ENCODE measurements at regions not wholly inside any gene's neighbourhood (a gene's known extent, or its start where the extent isn't known, plus 50 kb on each side); places are given as distances from the start of the nearest gene placed in this dataset.

DNA sequence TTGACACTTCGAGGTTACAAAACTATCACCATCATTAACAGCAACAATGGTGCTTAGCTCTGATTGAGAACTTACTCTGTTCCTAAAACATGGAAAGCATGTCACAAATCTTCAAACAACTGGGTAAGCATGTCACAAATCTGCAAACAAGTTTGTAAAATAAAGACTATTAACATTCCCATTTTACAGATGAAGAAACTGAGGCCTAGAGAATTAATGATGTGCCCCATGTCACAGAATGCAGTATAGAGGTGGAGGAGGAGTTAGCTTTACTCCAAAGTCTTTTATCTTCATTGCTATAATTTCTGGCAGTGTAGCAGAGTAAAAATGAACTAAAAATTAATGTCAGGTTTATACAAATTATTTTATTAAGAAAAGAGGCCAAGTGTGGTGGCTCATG is 73.4 kb downstream of the NR2F2 start:
- no peaks in the 10 kb centered on the region for H3K79me2 ChIP-seq (ENCODE audit: insufficient read depth, low read length)
- TF ChIP-seq EZH2 (IDR thresholded peaks at IDR 0.05; ENCODE audit: borderline replicate concordance, low read depth, low read length, severe bottlenecking) (no peak), CTCF (IDR thresholded peaks at IDR 0.05; ENCODE audit: borderline replicate concordance, extremely low read depth, low read length, poor library complexity, severe bottlenecking) (no peak)
- no peaks in the 10 kb centered on the region for H3K27me3 ChIP-seq (ENCODE audit: insufficient read depth, low read length, poor library complexity)
- no peaks in the 10 kb centered on the region for H3K9me3 ChIP-seq (ENCODE audit: insufficient read depth, low read length, severe bottlenecking)
- no peak for ATAC-seq (ENCODE audit: insufficient read depth, low read depth)
- H3K4me2 ChIP-seq (ENCODE audit: insufficient read depth, low read length), result no peak overlapping the region
- H3K27ac ChIP-seq (ENCODE audit: low read length), result no peak overlapping the region
- DNase-seq, result no peak
- no peak overlapping the region for H2AFZ ChIP-seq (ENCODE audit: low read depth, low read length)
- H3K36me3 ChIP-seq (ENCODE audit: insufficient read depth, low read length), result no peaks in the 10 kb centered on the region
- no peaks in the 10 kb centered on the region for H3K4me1 ChIP-seq (ENCODE audit: insufficient read depth, low read length)
- H4K20me1 ChIP-seq (ENCODE audit: insufficient read depth, low read length), result no peaks in the 10 kb centered on the region
- H3K9ac ChIP-seq (ENCODE audit: low read depth, low read length), result no peak overlapping the region
- H3K4me3 ChIP-seq (ENCODE audit: low read depth in 1 of 2, low read length in 2 of 2), result no peak overlapping the region

DNA sequence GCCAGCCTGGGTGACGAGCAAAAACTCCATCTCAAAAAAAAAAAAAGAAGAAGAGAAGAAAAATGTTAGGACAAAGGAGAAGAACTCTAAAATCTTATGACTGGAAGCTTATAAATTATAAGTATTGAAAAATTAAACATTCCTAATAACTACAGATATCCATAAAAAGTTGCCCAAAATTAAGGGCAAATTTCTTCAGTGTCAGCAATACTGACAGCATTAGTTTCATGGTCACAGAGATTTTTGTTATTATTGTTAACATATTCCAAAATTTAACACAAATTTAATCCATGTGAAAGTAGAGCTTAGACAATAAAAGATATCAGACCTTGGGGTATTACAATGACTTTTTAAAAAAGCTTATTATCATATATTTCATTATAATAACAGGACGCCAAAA is 74.1 kb downstream of the NR2F2 start:
- Histone ChIP-seq H3K9me3 (ENCODE audit: insufficient read depth, low read length, severe bottlenecking) (no peaks in the 10 kb centered on the region), H4K20me1 (ENCODE audit: insufficient read depth, low read length) (no peaks in the 10 kb centered on the region), H3K27me3 (ENCODE audit: insufficient read depth, low read length, poor library complexity) (no peaks in the 10 kb centered on the region), H3K27ac (ENCODE audit: low read length) (no peak overlapping the region), H3K79me2 (ENCODE audit: insufficient read depth, low read length) (no peaks in the 10 kb centered on the region), H3K4me2 (ENCODE audit: insufficient read depth, low read length) (no peak overlapping the region), H2AFZ (ENCODE audit: low read depth, low read length) (no peak overlapping the region), H3K4me3 (ENCODE audit: low read depth in 1 of 2, low read length in 2 of 2) (no peak overlapping the region), H3K4me1 (ENCODE audit: insufficient read depth, low read length) (no peaks in the 10 kb centered on the region), H3K9ac (ENCODE audit: low read depth, low read length) (no peak overlapping the region), H3K36me3 (ENCODE audit: insufficient read depth, low read length) (no peaks in the 10 kb centered on the region)
- TF ChIP-seq EZH2 (IDR thresholded peaks at IDR 0.05; ENCODE audit: borderline replicate concordance, low read depth, low read length, severe bottlenecking) (no peak), CTCF (IDR thresholded peaks at IDR 0.05; ENCODE audit: borderline replicate concordance, extremely low read depth, low read length, poor library complexity, severe bottlenecking) (no peak)
- ATAC-seq (ENCODE audit: insufficient read depth, low read depth), result no peak
- no peak for DNase-seq

DNA sequence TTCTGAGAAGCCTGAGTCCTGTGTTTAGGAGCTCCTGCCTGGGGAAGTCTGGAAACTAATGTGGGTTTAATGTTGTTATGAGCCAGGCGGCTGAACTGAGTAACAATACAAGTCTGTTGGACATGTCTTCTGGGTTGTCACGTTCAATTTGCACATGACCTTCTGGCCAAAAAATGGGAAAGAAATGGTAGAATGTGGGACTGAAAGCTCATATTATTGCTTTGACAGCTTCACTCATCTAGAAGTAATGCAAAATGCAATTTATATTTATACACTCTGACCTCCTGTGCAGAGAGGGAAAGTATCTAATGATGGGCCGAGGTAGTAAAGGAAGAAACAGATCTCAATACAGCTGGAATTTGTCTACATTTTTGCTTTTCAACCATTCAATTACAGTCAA is 75.8 kb downstream of the NR2F2 start:
- Histone ChIP-seq H3K9me3 (ENCODE audit: insufficient read depth, low read length, severe bottlenecking) (no peaks in the 10 kb centered on the region), H3K36me3 (ENCODE audit: insufficient read depth, low read length) (no peaks in the 10 kb centered on the region), H3K9ac (ENCODE audit: low read depth, low read length) (no peak overlapping the region), H3K27ac (ENCODE audit: low read length) (no peak overlapping the region), H3K4me2 (ENCODE audit: insufficient read depth, low read length) (no peak overlapping the region), H3K27me3 (ENCODE audit: insufficient read depth, low read length, poor library complexity) (no peaks in the 10 kb centered on the region), H4K20me1 (ENCODE audit: insufficient read depth, low read length) (no peaks in the 10 kb centered on the region), H3K4me1 (ENCODE audit: insufficient read depth, low read length) (no peaks in the 10 kb centered on the region), H2AFZ (ENCODE audit: low read depth, low read length) (no peak overlapping the region), H3K4me3 (ENCODE audit: low read depth in 1 of 2, low read length in 2 of 2) (no peak overlapping the region), H3K79me2 (ENCODE audit: insufficient read depth, low read length) (no peaks in the 10 kb centered on the region)
- ATAC-seq (ENCODE audit: insufficient read depth, low read depth) (no peak), DNase-seq (no peak)
- TF ChIP-seq CTCF (IDR thresholded peaks at IDR 0.05; ENCODE audit: borderline replicate concordance, extremely low read depth, low read length, poor library complexity, severe bottlenecking) (no peak), EZH2 (IDR thresholded peaks at IDR 0.05; ENCODE audit: borderline replicate concordance, low read depth, low read length, severe bottlenecking) (no peak)

DNA sequence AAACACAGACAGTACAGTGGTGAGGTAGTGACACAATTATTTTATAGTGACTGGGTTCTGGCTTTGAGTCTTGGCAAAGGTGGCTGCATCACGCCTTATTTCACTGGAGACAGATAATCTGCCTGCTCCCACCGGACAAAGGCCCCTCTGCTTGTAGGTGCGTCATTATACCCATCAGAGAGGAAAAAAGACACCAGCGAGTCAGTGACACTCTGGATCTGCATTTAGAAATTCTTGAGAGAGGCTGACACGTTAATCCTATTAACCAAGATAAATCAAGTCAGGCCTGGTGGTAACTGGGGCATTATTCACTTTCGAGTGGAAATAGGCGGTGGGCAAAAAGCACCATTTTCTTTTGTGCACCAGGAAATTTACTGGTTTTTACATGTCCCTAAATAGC is 76.2 kb downstream of the NR2F2 start:
- Histone ChIP-seq H4K20me1 (ENCODE audit: insufficient read depth, low read length) (no peaks in the 10 kb centered on the region), H3K27me3 (ENCODE audit: insufficient read depth, low read length, poor library complexity) (no peaks in the 10 kb centered on the region), H3K79me2 (ENCODE audit: insufficient read depth, low read length) (no peaks in the 10 kb centered on the region), H3K4me1 (ENCODE audit: insufficient read depth, low read length) (no peaks in the 10 kb centered on the region), H3K27ac (ENCODE audit: low read length) (no peak overlapping the region), H3K9me3 (ENCODE audit: insufficient read depth, low read length, severe bottlenecking) (no peaks in the 10 kb centered on the region), H3K9ac (ENCODE audit: low read depth, low read length) (no peak overlapping the region), H3K4me3 (ENCODE audit: low read depth in 1 of 2, low read length in 2 of 2) (no peak overlapping the region), H3K4me2 (ENCODE audit: insufficient read depth, low read length) (no peak overlapping the region), H2AFZ (ENCODE audit: low read depth, low read length) (no peak overlapping the region), H3K36me3 (ENCODE audit: insufficient read depth, low read length) (no peaks in the 10 kb centered on the region)
- DNase-seq (no peak), ATAC-seq (ENCODE audit: insufficient read depth, low read depth) (no peak)
- no peak for TF ChIP-seq EZH2 (IDR thresholded peaks at IDR 0.05; ENCODE audit: borderline replicate concordance, low read depth, low read length, severe bottlenecking)
- TF ChIP-seq CTCF (IDR thresholded peaks at IDR 0.05; ENCODE audit: borderline replicate concordance, extremely low read depth, low read length, poor library complexity, severe bottlenecking), result no peak
